GM21360 (cell line): ENCODE measurements at regions not wholly inside any gene's neighbourhood (a gene's known extent, or its start where the extent isn't known, plus 50 kb on each side); places are given as distances from the start of the nearest gene placed in this dataset.

Experiments used
- ATAC-seq: cut with Tn5 transposase; IDR thresholded peaks from one replicate; pipeline ENCODE4 v1.9.1; 2021; ENCODE audit warnings: mild to moderate bottlenecking, moderate library complexity; ENCODE audit not compliant: unreplicated experiment

- no peak for ATAC-seq
Observed at GRCh38 chr20:7492257-7492656, 448.0 kb downstream of the HAO1 start.

DNA sequence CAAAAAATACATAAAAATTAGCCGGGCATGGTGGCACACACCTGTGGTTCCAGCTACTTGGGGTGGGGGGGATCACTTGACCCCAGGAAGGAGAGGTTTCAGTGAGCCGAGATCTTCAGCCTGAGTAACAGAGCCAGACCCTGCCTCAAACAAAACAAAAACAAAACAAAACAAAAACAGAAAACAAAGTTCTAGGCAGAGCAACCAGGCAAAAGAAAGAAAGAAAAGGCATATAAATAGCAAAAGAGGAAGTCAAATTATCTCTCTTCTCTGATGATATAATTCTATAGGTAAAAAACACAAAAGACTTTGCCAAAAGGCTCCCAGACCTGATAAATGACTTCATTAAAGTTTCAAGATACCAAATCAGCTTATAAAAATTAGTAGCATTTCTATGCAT lies 446.9 kb downstream of the HAO1 start:
- no peak for ATAC-seq

GRCh38 chr20:7496394-7496991 lies 443.8 kb downstream of the HAO1 start:
- ATAC-seq: no peak

GRCh38 chr20:7497985-7498384 lies 442.3 kb downstream of the HAO1 start:
- ATAC-seq: no peak

DNA sequence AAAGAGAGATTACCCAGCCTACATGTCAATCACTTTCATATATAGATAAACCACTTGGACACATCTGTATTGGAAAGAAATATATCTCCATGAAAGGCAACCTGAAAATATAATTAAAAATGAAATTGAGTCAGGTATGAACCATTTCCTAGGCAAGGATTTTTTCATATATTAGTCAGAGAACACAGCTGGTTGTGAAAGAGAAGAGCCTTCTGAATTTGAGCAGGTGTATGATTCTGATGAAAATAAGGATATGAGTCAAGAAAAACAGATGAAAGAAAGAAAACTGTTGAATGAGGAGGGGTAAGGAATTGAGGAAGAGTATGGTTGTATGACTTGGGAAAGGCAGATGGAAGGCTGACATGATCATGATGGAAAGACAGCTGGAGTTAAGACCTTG lies 441.1 kb downstream of the HAO1 start:
- ATAC-seq: no peak

DNA sequence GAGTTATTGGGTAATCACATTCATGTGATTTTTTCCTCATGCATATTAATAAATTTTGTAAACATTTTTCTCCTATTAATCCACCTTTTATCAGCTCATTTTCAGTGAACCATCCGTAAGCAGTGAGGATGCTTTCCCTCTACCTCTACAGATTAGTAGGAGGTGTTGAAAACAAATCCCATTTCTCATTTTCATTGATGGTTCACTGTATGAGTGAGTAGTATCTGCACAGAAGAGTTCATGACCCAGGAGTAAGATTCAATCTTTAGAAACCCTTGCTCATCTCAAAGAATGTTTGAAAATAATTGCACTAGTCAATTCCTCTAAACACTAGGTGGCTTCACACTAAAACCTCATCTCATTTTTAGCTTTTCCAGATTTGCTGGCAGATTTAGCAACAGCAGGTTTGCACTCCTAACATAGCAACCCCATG lies 440.0 kb downstream of the HAO1 start:
- no peak for ATAC-seq

- no peak for ATAC-seq
Observed at GRCh38 chr20:7503501-7503900, 436.8 kb downstream of the HAO1 start.

DNA sequence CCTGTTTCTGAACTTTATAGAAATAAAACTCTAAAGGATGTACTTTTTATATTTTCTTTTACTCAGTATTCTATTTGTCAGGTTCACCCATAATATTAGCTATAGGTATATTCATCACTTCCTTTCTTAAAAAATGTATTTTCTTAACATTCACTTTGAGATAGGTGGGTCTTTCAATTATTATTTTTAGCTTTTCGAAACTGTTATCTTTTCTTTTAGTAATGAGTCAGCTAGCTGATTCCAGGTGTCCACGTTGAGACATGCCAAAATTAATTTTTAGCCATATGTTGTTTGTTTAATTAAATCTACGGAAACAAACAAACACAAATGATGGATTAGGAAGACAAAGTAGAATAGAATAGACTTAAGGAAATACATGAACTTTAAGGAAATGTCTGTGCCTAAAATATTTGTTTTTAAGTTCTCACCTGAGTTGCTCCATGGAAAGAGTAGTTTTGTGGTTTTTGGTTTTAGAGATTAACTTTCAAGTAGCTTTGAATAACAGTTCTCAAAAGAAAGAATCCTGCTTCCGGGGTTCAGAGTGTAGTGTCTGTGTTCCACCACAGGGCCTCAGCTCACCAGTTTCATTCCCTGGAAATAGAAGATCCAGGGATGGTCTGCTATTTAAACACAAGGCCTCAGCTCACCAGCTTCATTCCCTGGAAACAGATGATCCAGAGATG lies 435.0 kb downstream of the HAO1 start:
- ATAC-seq: no peak

- no peak for ATAC-seq
Observed at GRCh38 chr20:7505835-7506221, 434.4 kb downstream of the HAO1 start.

GRCh38 chr20:7516621-7517111 lies 423.6 kb downstream of the HAO1 start:
- no peak for ATAC-seq

DNA sequence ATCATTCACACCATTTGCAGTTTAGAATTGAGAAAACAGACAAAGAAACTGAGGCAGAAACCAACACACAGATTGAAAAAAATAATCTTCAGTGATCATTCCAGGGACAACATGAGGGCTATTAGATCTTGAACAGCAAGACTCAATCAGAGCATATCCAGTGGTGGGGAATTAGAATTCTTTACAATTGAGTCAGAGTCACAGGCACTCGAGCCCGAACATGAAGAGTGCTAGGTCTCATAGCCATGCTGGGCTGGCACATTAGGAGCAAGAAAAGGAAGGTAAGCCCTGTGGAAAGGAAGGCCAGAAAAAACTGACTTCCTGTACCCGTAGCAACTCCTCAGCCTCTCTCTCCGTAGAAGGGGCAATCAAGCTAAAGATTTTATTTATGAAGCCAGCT lies 419.9 kb downstream of the HAO1 start:
- ATAC-seq: no peak

DNA sequence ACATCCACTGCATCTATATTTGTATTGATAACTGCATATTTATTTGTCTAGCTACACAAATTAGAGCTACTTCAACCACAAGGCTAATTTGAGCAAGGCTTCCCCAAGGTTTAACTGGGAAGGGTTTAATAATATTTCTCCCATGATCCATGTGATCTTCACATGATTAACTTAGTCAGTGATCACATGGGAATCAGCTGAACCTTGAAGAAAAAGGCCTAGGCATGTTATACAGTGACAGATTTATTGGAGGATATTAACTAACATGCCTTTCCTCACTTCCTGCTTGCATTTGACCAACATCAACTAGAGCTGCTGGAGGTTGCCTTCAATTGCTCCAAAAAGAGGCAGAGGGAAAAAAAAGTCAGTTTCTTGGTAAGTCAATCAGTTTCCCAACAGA lies 417.0 kb downstream of the HAO1 start:
- ATAC-seq: no peak

GRCh38 chr20:7540018-7540417 lies 400.2 kb downstream of the HAO1 start:
- no peak for ATAC-seq

- no peak for ATAC-seq
Observed at GRCh38 chr20:7540923-7541322, 399.3 kb downstream of the HAO1 start.

DNA sequence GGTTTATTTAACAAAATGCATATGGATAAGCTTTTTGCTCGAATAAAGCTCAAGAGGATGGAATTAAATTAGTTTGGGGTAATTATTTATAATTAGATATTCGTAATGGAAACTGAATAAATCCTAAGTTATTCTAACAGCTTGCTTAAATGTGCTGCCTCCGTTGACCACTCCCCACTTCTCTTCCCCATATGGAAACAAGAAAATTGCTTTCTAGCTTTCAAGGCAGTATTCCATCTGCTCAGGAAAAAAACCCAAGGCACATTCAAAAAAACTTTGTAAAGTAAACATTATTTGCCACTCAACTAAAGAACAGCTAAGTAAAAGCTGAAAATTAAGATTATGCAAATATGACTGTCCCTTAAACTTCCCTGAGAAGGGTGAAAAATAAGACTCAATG lies 369.2 kb downstream of the HAO1 start:
- ATAC-seq: no peak

GRCh38 chr20:7571521-7572055 lies 368.7 kb downstream of the HAO1 start:
- no peak for ATAC-seq

DNA sequence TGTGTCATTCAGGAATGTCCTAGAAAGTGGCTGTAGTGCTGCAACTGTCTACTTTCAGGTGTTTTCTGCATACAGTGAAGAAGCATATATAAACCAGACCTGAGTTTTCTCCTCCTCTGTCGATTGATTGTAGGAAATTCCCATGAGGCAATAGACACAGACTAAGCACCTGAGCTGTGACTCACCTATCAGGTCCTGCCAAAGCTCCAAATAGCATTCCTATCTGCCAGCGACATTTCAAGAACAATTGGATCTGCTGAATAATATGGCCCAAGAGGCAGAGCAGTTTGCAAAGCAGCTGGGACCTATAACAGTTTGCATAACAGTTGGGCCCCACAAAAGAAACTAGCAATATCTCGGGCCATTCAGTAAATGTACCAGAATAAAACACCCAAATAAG lies 360.4 kb downstream of the HAO1 start:
- no peak for ATAC-seq

DNA sequence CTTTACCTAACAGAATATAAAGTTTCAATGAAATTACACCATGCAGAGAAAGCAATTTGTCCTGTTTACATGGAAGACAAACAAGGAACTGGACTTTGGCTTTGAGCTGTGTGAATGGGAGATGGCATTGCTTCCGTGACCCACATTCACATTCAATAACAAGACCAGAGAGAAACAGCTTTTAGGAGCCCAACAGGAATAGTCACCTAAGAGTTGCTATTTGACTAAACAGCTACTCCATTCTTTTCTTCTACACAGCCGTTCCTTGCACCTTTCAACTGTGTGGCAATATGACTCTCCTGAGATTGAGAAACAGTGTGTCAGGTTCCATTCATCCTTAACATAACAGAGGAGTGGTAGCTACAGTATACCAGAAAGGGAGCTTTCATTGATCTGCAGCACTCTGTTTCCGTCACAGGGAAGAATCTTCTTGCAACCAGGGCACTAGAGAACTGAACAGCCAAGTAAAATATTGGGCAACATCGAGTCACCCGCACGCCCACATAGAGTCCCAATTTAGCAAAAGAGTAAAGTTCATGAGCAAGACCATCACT lies 355.1 kb downstream of the HAO1 start:
- no peak for ATAC-seq

DNA sequence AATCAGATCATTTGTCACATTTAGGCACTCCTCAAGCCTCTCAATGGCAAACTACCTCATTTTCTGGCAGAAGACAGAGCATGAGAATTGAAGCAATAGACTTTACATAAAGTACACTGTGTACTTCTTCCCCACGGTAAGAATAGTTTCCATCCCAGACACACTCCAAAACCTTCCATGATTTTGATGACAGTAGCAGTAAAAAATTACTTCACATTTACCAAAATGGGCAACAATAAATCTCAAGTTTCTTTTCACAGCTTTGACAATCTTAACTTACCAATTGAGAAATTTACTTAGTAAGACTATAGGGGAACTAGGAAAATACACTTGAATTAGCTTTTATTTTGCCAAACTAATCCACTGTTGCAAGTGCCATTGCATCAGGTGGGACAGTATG lies 353.8 kb downstream of the HAO1 start:
- no peak for ATAC-seq

DNA sequence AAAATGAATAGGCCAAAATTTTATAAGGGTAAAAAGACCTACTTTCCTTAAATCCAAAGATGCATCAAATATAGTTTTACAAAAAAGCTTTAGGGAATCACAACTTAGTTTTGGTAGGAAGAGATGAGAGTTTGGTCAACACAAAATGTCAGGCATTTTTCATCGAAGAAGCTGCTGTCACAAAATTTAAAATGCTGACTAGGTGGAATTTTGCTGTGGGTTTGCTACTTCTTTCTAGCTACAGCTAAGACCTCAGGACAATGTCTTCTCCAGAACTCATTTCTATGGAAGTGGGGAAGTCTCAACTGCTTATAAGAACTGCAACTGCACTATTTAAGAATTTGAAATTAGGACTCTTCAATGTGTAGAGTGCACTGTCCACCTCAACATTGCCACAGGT lies 351.1 kb downstream of the HAO1 start:
- no peak for ATAC-seq

- ATAC-seq: no peak
Observed at GRCh38 chr20:7596541-7596940, 343.7 kb downstream of the HAO1 start.

- ATAC-seq: no peak
Observed at GRCh38 chr20:7601431-7601830, 338.8 kb downstream of the HAO1 start.
